ENCODE measurements at regions not wholly inside any gene's neighbourhood (a gene's known extent, or its start where the extent isn't known, plus 50 kb on each side); places are given as distances from the start of the nearest gene placed in this dataset.

DNA sequence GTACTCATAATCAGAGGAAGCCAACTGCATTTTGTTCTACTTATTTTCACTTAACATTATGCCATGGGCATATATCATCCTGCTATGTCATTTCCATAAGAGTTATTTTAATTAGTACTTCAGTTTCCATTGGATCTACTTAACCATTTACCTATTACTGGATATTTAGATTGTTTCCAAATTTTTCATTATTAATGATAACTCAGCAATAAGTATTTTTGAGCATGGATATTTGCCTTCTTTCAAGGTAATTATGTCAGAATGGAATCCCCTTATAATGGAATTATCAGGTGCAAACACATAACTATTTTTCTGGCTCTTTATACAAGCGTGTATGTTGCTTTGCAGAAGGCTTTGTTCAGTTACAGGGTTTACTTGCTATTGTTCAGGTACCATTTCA, 126.6 kb downstream of the RDH14 start:
- TF ChIP-seq, protein P1, sequence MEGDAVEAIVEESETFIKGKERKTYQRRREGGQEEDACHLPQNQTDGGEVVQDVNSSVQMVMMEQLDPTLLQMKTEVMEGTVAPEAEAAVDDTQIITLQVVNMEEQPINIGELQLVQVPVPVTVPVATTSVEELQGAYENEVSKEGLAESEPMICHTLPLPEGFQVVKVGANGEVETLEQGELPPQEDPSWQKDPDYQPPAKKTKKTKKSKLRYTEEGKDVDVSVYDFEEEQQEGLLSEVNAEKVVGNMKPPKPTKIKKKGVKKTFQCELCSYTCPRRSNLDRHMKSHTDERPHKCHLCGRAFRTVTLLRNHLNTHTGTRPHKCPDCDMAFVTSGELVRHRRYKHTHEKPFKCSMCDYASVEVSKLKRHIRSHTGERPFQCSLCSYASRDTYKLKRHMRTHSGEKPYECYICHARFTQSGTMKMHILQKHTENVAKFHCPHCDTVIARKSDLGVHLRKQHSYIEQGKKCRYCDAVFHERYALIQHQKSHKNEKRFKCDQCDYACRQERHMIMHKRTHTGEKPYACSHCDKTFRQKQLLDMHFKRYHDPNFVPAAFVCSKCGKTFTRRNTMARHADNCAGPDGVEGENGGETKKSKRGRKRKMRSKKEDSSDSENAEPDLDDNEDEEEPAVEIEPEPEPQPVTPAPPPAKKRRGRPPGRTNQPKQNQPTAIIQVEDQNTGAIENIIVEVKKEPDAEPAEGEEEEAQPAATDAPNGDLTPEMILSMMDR (conservative IDR thresholded peaks at IDR 0.05; ENCODE audit: control insufficient read depth, insufficient read depth, low read depth, low read length) = no peak
- H3K4me3 ChIP-seq (ENCODE audit: control insufficient read depth, low read depth, low read length) = no peak overlapping the region
- no peak for DNase-seq (ENCODE audit: low read depth)

DNA sequence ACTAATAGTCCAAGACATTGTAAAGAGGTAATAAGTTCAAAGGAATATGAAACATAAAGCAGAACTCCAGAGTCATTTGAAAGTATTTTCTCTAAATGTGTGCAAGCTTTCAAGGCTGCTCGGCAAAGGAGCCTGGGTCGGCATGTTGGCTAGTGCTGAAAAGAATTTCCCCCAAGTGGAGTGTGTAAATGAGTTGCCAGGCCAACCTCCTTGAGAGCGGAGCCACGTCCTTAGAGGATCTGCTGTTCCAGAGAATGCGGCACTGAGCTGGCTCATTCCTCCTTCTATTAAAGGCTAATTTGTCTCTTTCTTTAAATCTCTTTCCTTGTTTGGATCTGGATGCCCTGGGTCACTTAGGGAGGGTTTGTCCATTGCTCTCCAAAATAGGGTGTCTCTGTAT, 127.5 kb downstream of the RDH14 start:
- DNase-seq (ENCODE audit: low read depth) = no peak
- no peak overlapping the region for H3K4me3 ChIP-seq (ENCODE audit: control insufficient read depth, low read depth, low read length)
- TF ChIP-seq, protein P1 (conservative IDR thresholded peaks at IDR 0.05; ENCODE audit: control insufficient read depth, insufficient read depth, low read depth, low read length) = no peak

DNA sequence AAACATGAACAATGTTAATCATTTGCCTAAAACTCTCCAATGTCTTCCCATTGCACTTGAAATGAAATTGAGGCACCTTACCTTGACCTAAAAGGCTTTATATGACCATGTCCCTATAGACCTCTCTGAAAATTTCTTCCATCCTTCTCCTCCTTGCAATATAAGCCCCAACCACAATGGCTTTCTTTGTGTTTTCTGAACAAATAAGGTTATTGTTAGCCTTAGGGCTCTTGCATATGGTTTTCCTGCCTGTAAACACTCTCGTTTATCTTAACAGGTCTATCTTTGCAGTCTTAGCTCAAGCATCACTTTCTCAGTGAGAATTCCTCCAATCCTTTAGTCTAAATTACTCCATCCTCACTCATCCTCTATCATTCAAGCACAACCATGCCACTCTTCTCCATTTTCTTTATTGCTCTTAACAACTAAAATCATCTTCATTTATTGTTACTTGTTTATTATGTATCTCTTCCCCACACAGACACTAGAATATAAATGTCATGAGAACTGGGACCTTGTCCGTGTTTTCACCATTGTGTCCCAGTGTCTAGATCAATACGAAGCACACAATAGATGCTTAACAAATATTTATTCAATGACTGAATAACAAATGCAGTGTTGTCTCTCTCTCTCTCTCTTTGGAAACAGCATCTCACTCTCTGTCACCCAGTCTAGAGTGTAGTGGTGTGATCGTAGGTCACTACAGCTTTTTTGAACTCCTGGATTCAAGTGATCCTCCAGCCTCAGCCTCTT, 129.3 kb downstream of the RDH14 start:
- no peak overlapping the region for H3K4me3 ChIP-seq (ENCODE audit: control insufficient read depth, low read depth, low read length)
- TF ChIP-seq, protein P1 (conservative IDR thresholded peaks at IDR 0.05; ENCODE audit: control insufficient read depth, insufficient read depth, low read depth, low read length) = no peak
- no peak for DNase-seq (ENCODE audit: low read depth)

GRCh38 chr2:18428516-18428915, 131.9 kb downstream of the RDH14 start:
- no peak for DNase-seq (ENCODE audit: low read depth)
- TF ChIP-seq, protein P1 (conservative IDR thresholded peaks at IDR 0.05; ENCODE audit: control insufficient read depth, insufficient read depth, low read depth, low read length) = no peak
- H3K4me3 ChIP-seq (ENCODE audit: control insufficient read depth, low read depth, low read length) = no peak overlapping the region

DNA sequence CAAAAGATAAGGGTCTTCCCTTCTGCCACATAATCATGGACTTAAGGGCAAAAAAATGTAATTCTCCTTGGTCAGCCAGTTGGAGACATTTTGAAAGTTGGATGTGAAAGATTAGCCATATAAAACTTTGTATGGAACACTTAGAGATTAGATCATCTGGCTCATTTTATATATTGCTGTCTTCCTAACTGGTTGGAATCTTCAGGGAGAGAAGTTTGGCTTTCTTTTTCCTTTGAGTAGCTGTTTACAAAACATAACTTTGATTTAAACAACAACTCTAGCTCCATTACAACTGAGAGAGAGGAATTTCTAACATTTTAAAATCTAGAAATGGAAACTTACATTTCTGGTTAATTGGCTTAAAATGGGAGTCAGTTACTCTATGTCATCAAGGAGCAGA, 132.7 kb downstream of the RDH14 start:
- TF ChIP-seq, protein P1 (conservative IDR thresholded peaks at IDR 0.05; ENCODE audit: control insufficient read depth, insufficient read depth, low read depth, low read length) = no peak
- DNase-seq (ENCODE audit: low read depth) = no peak
- H3K4me3 ChIP-seq (ENCODE audit: control insufficient read depth, low read depth, low read length) = no peak overlapping the region

DNA sequence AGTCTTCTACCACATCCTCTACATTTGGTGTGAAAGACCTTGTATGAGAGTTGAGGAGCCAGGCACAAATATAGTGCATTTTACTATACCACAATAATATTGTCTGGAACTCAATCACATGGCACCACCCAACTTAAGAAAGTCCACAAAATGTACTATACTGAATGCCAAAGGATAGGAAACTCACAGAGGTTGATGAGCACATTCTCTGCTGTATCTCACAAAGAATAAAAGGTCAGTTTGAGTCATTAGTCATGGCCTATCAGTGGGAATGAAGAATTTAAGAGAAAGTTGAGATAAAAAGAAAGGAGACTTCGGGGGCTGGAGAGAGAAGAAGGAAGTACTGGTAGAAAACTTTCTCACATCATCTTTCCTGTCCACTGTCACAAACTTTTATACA, 134.3 kb downstream of the RDH14 start:
- H3K4me3 ChIP-seq (ENCODE audit: control insufficient read depth, low read depth, low read length) = no peak overlapping the region
- DNase-seq (ENCODE audit: low read depth) = no peak
- TF ChIP-seq, protein P1 (conservative IDR thresholded peaks at IDR 0.05; ENCODE audit: control insufficient read depth, insufficient read depth, low read depth, low read length) = no peak

Measured in fibroblast of mammary gland (primary cell).